BLaER1 (cell line): ENCODE measurements at regions not wholly inside any gene's neighbourhood (a gene's known extent, or its start where the extent isn't known, plus 50 kb on each side); places are given as distances from the start of the nearest gene placed in this dataset.
A peak's percentile ranks its signal among the peaks of the same experiment; 100 is the strongest.

Source experiments
- H3K27ac ChIP-seq: shearing (Covaris generic); formaldehyde crosslinking; 2 replicates; pipeline ENCODE4 v1.8.1; 2022
- H3K27me3 ChIP-seq: shearing (Covaris generic); formaldehyde crosslinking; 2 replicates; pipeline ENCODE4 v1.8.1; 2022
- H3K36me3 ChIP-seq: shearing (Covaris generic); formaldehyde crosslinking; 2 replicates; pipeline ENCODE4 v1.8.1; 2022
- H3K4me1 ChIP-seq: shearing (Covaris generic); formaldehyde crosslinking; 2 replicates; pipeline ENCODE4 v1.8.1; 2022
- H3K4me2 ChIP-seq: shearing (Covaris generic); formaldehyde crosslinking; 2 replicates; pipeline ENCODE4 v1.8.1; 2022
- H3K4me3 ChIP-seq: shearing (Covaris generic); formaldehyde crosslinking; 2 replicates; pipeline ENCODE4 v1.8.1; 2022
- H3K9ac ChIP-seq: shearing (Covaris generic); formaldehyde crosslinking; 2 replicates; pipeline ENCODE4 v1.8.1; 2022
- H3K9me3 ChIP-seq: shearing (Covaris generic); formaldehyde crosslinking; 2 replicates; pipeline ENCODE4 v1.8.1; 2022
- H4K20me1 ChIP-seq: shearing (Covaris generic); formaldehyde crosslinking; 2 replicates; pipeline ENCODE4 v1.8.1; 2022
- Cebpa-rat ChIP-seq: shearing (Covaris generic); IDR thresholded peaks from 2 replicates; pipeline ENCODE4 v1.8.1; 2022

GRCh38 chr2:18795906-18796305 is 206.5 kb upstream of the NT5C1B start:
- TF ChIP-seq Cebpa-rat: no peak
- Histone ChIP-seq H3K27me3 (no peaks in the 10 kb centered on the region), H3K4me2 (no peak overlapping the region), H3K27ac (no peak overlapping the region), H3K9me3 (no peaks in the 10 kb centered on the region), H3K4me1 (peaks cover 9% of the 10 kb centered on the region), H3K36me3 (no peaks in the 10 kb centered on the region), H4K20me1 (no peaks in the 10 kb centered on the region), H3K9ac (no peak overlapping the region), H3K4me3 (no peak overlapping the region)

- Histone ChIP-seq H3K4me1 (peaks cover 9% of the 10 kb centered on the region), H4K20me1 (no peaks in the 10 kb centered on the region), H3K27me3 (no peaks in the 10 kb centered on the region), H3K9ac (no peak overlapping the region), H3K27ac (no peak overlapping the region), H3K9me3 (no peaks in the 10 kb centered on the region), H3K36me3 (no peaks in the 10 kb centered on the region), H3K4me3 (no peak overlapping the region), H3K4me2 (peak overlapping the region; percentile 29; the same call in 1 of the 2 replicates)
- no peak for TF ChIP-seq Cebpa-rat
Observed at GRCh38 chr2:18792684-18793083, 203.3 kb upstream of the NT5C1B start.

- no peaks in the 10 kb centered on the region for H3K36me3 ChIP-seq
- no peak for TF ChIP-seq Cebpa-rat
- no peaks in the 10 kb centered on the region for H3K9me3 ChIP-seq
- no peak overlapping the region for H3K9ac ChIP-seq
- no peaks in the 10 kb centered on the region for H4K20me1 ChIP-seq
- H3K27ac ChIP-seq: no peak overlapping the region
- H3K4me2 ChIP-seq: no peak overlapping the region
- no peaks in the 10 kb centered on the region for H3K27me3 ChIP-seq
- H3K4me3 ChIP-seq: no peak overlapping the region
- H3K4me1 ChIP-seq: peaks cover 9% of the 10 kb centered on the region
Observed at GRCh38 chr2:18792226-18792629, 202.9 kb upstream of the NT5C1B start.

GRCh38 chr2:18791172-18791797 is 201.9 kb upstream of the NT5C1B start:
- H3K4me3 ChIP-seq: no peak overlapping the region
- H3K27me3 ChIP-seq: no peaks in the 10 kb centered on the region
- no peaks in the 10 kb centered on the region for H3K9me3 ChIP-seq
- H3K4me1 ChIP-seq: peaks cover 9% of the 10 kb centered on the region
- no peaks in the 10 kb centered on the region for H3K36me3 ChIP-seq
- no peak for TF ChIP-seq Cebpa-rat
- no peak overlapping the region for H3K9ac ChIP-seq
- no peaks in the 10 kb centered on the region for H4K20me1 ChIP-seq
- H3K27ac ChIP-seq: no peak overlapping the region
- no peak overlapping the region for H3K4me2 ChIP-seq

- Histone ChIP-seq H3K9ac (no peak overlapping the region), H3K4me2 (no peak overlapping the region), H3K4me1 (peaks cover 9% of the 10 kb centered on the region), H3K9me3 (no peaks in the 10 kb centered on the region), H3K27ac (no peak overlapping the region), H4K20me1 (no peaks in the 10 kb centered on the region), H3K27me3 (no peaks in the 10 kb centered on the region), H3K4me3 (no peak overlapping the region), H3K36me3 (no peaks in the 10 kb centered on the region)
- no peak for TF ChIP-seq Cebpa-rat
Observed at GRCh38 chr2:18790509-18791171, 201.3 kb upstream of the NT5C1B start.

- Histone ChIP-seq H3K9ac (no peak overlapping the region), H3K27me3 (no peaks in the 10 kb centered on the region), H3K4me1 (peaks cover 8% of the 10 kb centered on the region), H3K36me3 (no peaks in the 10 kb centered on the region), H3K4me2 (no peak overlapping the region), H3K4me3 (no peak overlapping the region), H3K27ac (no peak overlapping the region), H3K9me3 (no peaks in the 10 kb centered on the region), H4K20me1 (no peaks in the 10 kb centered on the region)
- no peak for TF ChIP-seq Cebpa-rat
Observed at GRCh38 chr2:18788592-18788991, 199.2 kb upstream of the NT5C1B start.

GRCh38 chr2:18787726-18788125 is 198.4 kb upstream of the NT5C1B start:
- Histone ChIP-seq H4K20me1 (no peaks in the 10 kb centered on the region), H3K9me3 (no peaks in the 10 kb centered on the region), H3K4me3 (no peak overlapping the region), H3K4me1 (no peaks in the 10 kb centered on the region), H3K4me2 (no peak overlapping the region), H3K27me3 (no peaks in the 10 kb centered on the region), H3K36me3 (no peaks in the 10 kb centered on the region), H3K27ac (no peak overlapping the region), H3K9ac (no peak overlapping the region)
- TF ChIP-seq Cebpa-rat: no peak

- Histone ChIP-seq H3K9ac (no peak overlapping the region), H3K27me3 (no peaks in the 10 kb centered on the region), H3K4me1 (peaks cover 5% of the 10 kb centered on the region; the same call in 1 of the 2 replicates), H4K20me1 (no peaks in the 10 kb centered on the region), H3K27ac (no peak overlapping the region), H3K36me3 (no peaks in the 10 kb centered on the region), H3K4me2 (no peak overlapping the region), H3K4me3 (no peak overlapping the region), H3K9me3 (no peaks in the 10 kb centered on the region)
- TF ChIP-seq Cebpa-rat: no peak
Observed at GRCh38 chr2:18784245-18784644, 194.9 kb upstream of the NT5C1B start.

GRCh38 chr2:18781541-18782280 is 192.3 kb upstream of the NT5C1B start:
- Histone ChIP-seq H3K27ac (no peak overlapping the region), H3K4me1 (peaks cover 5% of the 10 kb centered on the region; the same call in 1 of the 2 replicates), H3K27me3 (no peaks in the 10 kb centered on the region), H3K9me3 (no peaks in the 10 kb centered on the region), H3K9ac (no peak overlapping the region), H3K4me3 (no peak overlapping the region), H4K20me1 (no peaks in the 10 kb centered on the region), H3K4me2 (no peak overlapping the region), H3K36me3 (no peaks in the 10 kb centered on the region)
- no peak for TF ChIP-seq Cebpa-rat

GRCh38 chr2:18777250-18777812 is 188.0 kb upstream of the NT5C1B start:
- Histone ChIP-seq H3K4me3 (no peak overlapping the region), H3K9ac (no peak overlapping the region), H4K20me1 (no peaks in the 10 kb centered on the region), H3K27me3 (no peaks in the 10 kb centered on the region), H3K4me1 (peaks cover 5% of the 10 kb centered on the region; the same call in 1 of the 2 replicates), H3K36me3 (no peaks in the 10 kb centered on the region), H3K27ac (no peak overlapping the region), H3K4me2 (no peak overlapping the region), H3K9me3 (no peaks in the 10 kb centered on the region)
- no peak for TF ChIP-seq Cebpa-rat
